HepG2 (cell line): ENCODE measurements at regions not wholly inside any gene's neighbourhood (a gene's known extent, or its start where the extent isn't known, plus 50 kb on each side); places are given as distances from the start of the nearest gene placed in this dataset.

Experiments used
- ATAC-seq: fragments of 200-7000 bp; cut with Tn5 transposase; 3 replicates; pipeline ENCODE4 v1.9.1; 2020; ENCODE audit warnings: mild to moderate bottlenecking, moderate library complexity
- BruUV-seq: library from RNA; stranded (reverse); fragments of 400-500 nt; replicated peaks from 2 replicates; lab custom pipeline; 2021; lab: Mats Ljungman, UMichigan
- CTCF ChIA-PET: fragments of 300-600 bp; formaldehyde crosslinking; extraction: SDS; loops from one replicate; lab custom pipeline; 2021; ENCODE audit warnings: low total read pairs, inconsistent platforms, low intra/inter-chr PET ratio; lab: Yijun Ruan, JAX
- POLR2A ChIA-PET: fragments of 350-600 bp; sonication (Branson Sonifier 250); formaldehyde crosslinking; loops from one replicate; lab custom pipeline; 2020; ENCODE audit warnings: antibody characterized with exemption, inconsistent platforms; lab: Yijun Ruan, JAX
- DNase-seq: peaks from one replicate; pipeline ENCODE4 v3.0.0-alpha.2; 2015; ENCODE audit warnings: low spot score
- FAIRE-seq: peaks from 3 replicates; lab custom pipeline; 2011; peaks lifted over from hg19 to GRCh38; lab: Jason Lieb, UNC
- H2AFZ ChIP-seq: one replicate; pipeline ENCODE4 v1.6.1; 2011; ENCODE audit warnings: low read length, inconsistent platforms
- H3K27ac ChIP-seq: fragments of 300-600 bp; 3 replicates; pipeline ENCODE4 v1.8.0; 2011; ENCODE audit warnings: mixed run types, mild to moderate bottlenecking, mixed read lengths, low read length, inconsistent platforms; ENCODE audit not compliant: insufficient read depth; ENCODE audit errors: extremely low read length
- H3K27me3 ChIP-seq, 2 experiments: fragments of 200-600 bp in 1 of 2; 2 replicates in 1 of 2; 3 replicates in 1 of 2; pipeline versions ENCODE4 v1.6.0 to v1.8.0; 2011; ENCODE audit warnings: low read length in 2 of 2, mild to moderate bottlenecking in 2 of 2, moderate library complexity in 2 of 2, inconsistent platforms in 1 of 2; ENCODE audit not compliant: insufficient read depth in 2 of 2, control insufficient read depth in 1 of 2
- H3K36me3 ChIP-seq, 2 experiments: fragments of 200-600 bp in 1 of 2; replicated peaks in 1 of 2; 2 replicates in 1 of 2; 3 replicates in 1 of 2; pipeline versions ENCODE4 v1.5.1 to v1.8.0; 2011; ENCODE audit warnings: low read length in 2 of 2, inconsistent platforms in 1 of 2; ENCODE audit not compliant: insufficient read depth in 2 of 2, control insufficient read depth in 1 of 2
- H3K4me1 ChIP-seq: 2 replicates; pipeline ENCODE4 v1.5.1; 2012; ENCODE audit warnings: low read length, inconsistent platforms; ENCODE audit not compliant: insufficient read depth
- H3K4me2 ChIP-seq: 2 replicates; pipeline ENCODE4 v1.6.0; 2011; ENCODE audit warnings: low read depth, low read length, inconsistent platforms
- H3K4me3 ChIP-seq, 3 experiments: fragments of 200-600 bp in 1 of 3; sonication (generic), shearing (Covaris generic) in 1 of 3; replicated peaks in 1 of 3; 2 replicates each; pipeline ENCODE4 v1.5.1; 2011 to 2016; ENCODE audit warnings: low read length in 3 of 3, inconsistent platforms in 2 of 3, low read depth in 2 of 3, mild to moderate bottlenecking in 2 of 3, control low read depth in 1 of 3, mixed read lengths in 1 of 3; ENCODE audit not compliant: insufficient read depth in 1 of 3
- H3K79me2 ChIP-seq: one replicate; pipeline ENCODE4 v1.6.1; 2011; ENCODE audit warnings: low read length, inconsistent platforms; ENCODE audit not compliant: insufficient read depth
- H3K9ac ChIP-seq: 2 replicates; pipeline ENCODE4 v1.6.0; 2011; ENCODE audit warnings: mild to moderate bottlenecking, low read depth, low read length, inconsistent platforms; ENCODE audit not compliant: insufficient read depth
- H3K9me3 ChIP-seq: 2 replicates; pipeline ENCODE4 v1.5.1; 2012; ENCODE audit warnings: mild to moderate bottlenecking, low read length
- H4K20me1 ChIP-seq: 2 replicates; pipeline ENCODE4 v1.6.0; 2011; ENCODE audit warnings: inconsistent platforms, mild to moderate bottlenecking, low read length, moderate library complexity; ENCODE audit not compliant: insufficient read depth
- MIER3 ChIP-seq: IDR thresholded peaks from 2 replicates; pipeline ENCODE4 v1.6.1; 2016; ENCODE audit warnings: missing compliant biosample characterization, borderline replicate concordance
- SNAPC4 ChIP-seq: sonication (generic); formaldehyde crosslinking; IDR thresholded peaks from 2 replicates; pipeline ENCODE4 v1.4.0; 2020; ENCODE audit warnings: mild to moderate bottlenecking, missing genetic modification reagents
- ZNF512B ChIP-seq: sonication (generic); formaldehyde crosslinking; IDR thresholded peaks from 2 replicates; pipeline ENCODE4 v1.5.1; 2020; ENCODE audit warnings: missing genetic modification reagents, mild to moderate bottlenecking, borderline replicate concordance
- ZNF513 ChIP-seq: sonication (generic); formaldehyde crosslinking; conservative IDR thresholded peaks from 2 replicates; pipeline ENCODE4 v1.5.0; 2020; ENCODE audit warnings: missing genetic modification reagents
- ZNF580 ChIP-seq: IDR thresholded peaks from 2 replicates; pipeline ENCODE4 v1.6.1; 2016; ENCODE audit warnings: low read depth, borderline replicate concordance
- ZNF841 ChIP-seq: sonication (generic); formaldehyde crosslinking; IDR thresholded peaks from 2 replicates; pipeline ENCODE4 v1.8.1; 2023; ENCODE audit warnings: missing genetic modification reagents, borderline replicate concordance
- WGBS: methylation state at CpG from one replicate; pipeline ENCODE4 v1.1.6; 2017; ENCODE audit warnings: low lambda C conversion rate; 5-methylcytosine and 5-hydroxymethylcytosine counted together
- in situ Hi-C: cut with HindIII; loops from 2 replicates; pipeline ENCODE4 v1.10.0; 2017; ENCODE audit warnings: low pct_unique_long_range_greater_than_20kb; ENCODE audit not compliant: extremely low pct_ligation_motif_present
- intact Hi-C: fragments of 100-400 bp; cut with micrococcal nuclease; formaldehyde crosslinking; loops from one replicate; pipeline ENCODE4 v1.10.0; 2022; ENCODE audit not compliant: unreplicated experiment

GRCh38 chr1:59025201-59025600, 241.4 kb upstream of the JUN start:
- Histone ChIP-seq H3K79me2 (no peaks in the 10 kb centered on the region), H2AFZ (no peak overlapping the region), H3K9me3 (no peaks in the 10 kb centered on the region), H3K4me2 (no peak overlapping the region), H3K4me3 (no peak overlapping the region), H3K27ac (no peak overlapping the region), H3K9ac (no peak overlapping the region), H3K4me1 (peaks cover 20% of the 10 kb centered on the region)
- intact Hi-C loops (no loop called here), in situ Hi-C loops (no loop called here)
- no peak for DNase-seq
- CTCF ChIA-PET: no interaction called here
- TF ChIP-seq ZNF513 (no peak), ZNF512B (CRISPR knock-in tag) (no peak), MIER3 (CRISPR knock-in tag) (no peak), SNAPC4 (CRISPR knock-in tag) (no peak), ZNF841 (CRISPR knock-in tag) (no peak), ZNF580 (CRISPR knock-in tag) (no peak)
- TF ChIP-seq, all 625 proteins: peak for 0
- FAIRE-seq (no peak), ATAC-seq (no peak)
- no TSS peak for BruUV-seq
- 36% methylated on average over 2 of the region's 2 CpGs for WGBS
- no peaks in the 10 kb centered on the region for H3K36me3 ChIP-seq
- H3K27me3 ChIP-seq: no peaks in the 10 kb centered on the region
- POLR2A ChIA-PET: no interaction called here
- H4K20me1 ChIP-seq: no peaks in the 10 kb centered on the region
